MV-4-11 (cell line): ENCODE measurements at regions not wholly inside any gene's neighbourhood (a gene's known extent, or its start where the extent isn't known, plus 50 kb on each side); places are given as distances from the start of the nearest gene placed in this dataset.

Experiments
- DNase-seq: peaks from one replicate; lab custom pipeline; 2025; lab: John Stamatoyannopoulos, UW

GRCh38 chr5:58107704-58108103 is 352.2 kb downstream of the PLK2 start:
- DNase-seq = no peak

- no peak for DNase-seq
Measured at GRCh38 chr5:58106754-58107410, 353.0 kb downstream of the PLK2 start.

GRCh38 chr5:58105836-58106235 is 354.1 kb downstream of the PLK2 start:
- no peak for DNase-seq

GRCh38 chr5:58099257-58099656 is 360.6 kb downstream of the PLK2 start:
- no peak for DNase-seq

- no peak for DNase-seq
Measured at GRCh38 chr5:58094031-58094430, 365.9 kb downstream of the PLK2 start.

- no peak for DNase-seq
Measured at GRCh38 chr5:58090704-58091103, 369.2 kb downstream of the PLK2 start.

GRCh38 chr5:58088941-58089340 is 370.9 kb downstream of the PLK2 start:
- DNase-seq = peak; percentile 2

GRCh38 chr5:58087905-58088304 is 372.0 kb downstream of the PLK2 start:
- DNase-seq = no peak

- no peak for DNase-seq
Measured at GRCh38 chr5:58087123-58087522, 372.8 kb downstream of the PLK2 start.

GRCh38 chr5:58085800-58086199 is 374.1 kb downstream of the PLK2 start:
- no peak for DNase-seq

GRCh38 chr5:58081435-58081834 is 378.5 kb downstream of the PLK2 start:
- no peak for DNase-seq

GRCh38 chr5:58080573-58080972 is 379.3 kb downstream of the PLK2 start:
- no peak for DNase-seq

- no peak for DNase-seq
Measured at GRCh38 chr5:58077966-58078365, 381.9 kb downstream of the PLK2 start.

GRCh38 chr5:58077416-58077815 is 382.5 kb downstream of the PLK2 start:
- no peak for DNase-seq

GRCh38 chr5:58076483-58077257 is 383.2 kb downstream of the PLK2 start:
- DNase-seq = no peak

- no peak for DNase-seq
Measured at GRCh38 chr5:58075907-58076306, 384.0 kb downstream of the PLK2 start.

- no peak for DNase-seq
Measured at GRCh38 chr5:58074717-58075116, 385.2 kb downstream of the PLK2 start.

GRCh38 chr5:58074222-58074621 is 385.7 kb downstream of the PLK2 start:
- DNase-seq = no peak

- DNase-seq = no peak
Measured at GRCh38 chr5:58073243-58073642, 386.6 kb downstream of the PLK2 start.

- DNase-seq = no peak
Measured at GRCh38 chr5:58072300-58072965, 387.5 kb downstream of the PLK2 start.

- no peak for DNase-seq
Measured at GRCh38 chr5:58071566-58071965, 388.3 kb downstream of the PLK2 start.

- no peak for DNase-seq
Measured at GRCh38 chr5:58069846-58070245, 390.0 kb downstream of the PLK2 start.

GRCh38 chr5:58069016-58069705 is 390.7 kb downstream of the PLK2 start:
- DNase-seq = no peak
